Lower lobe of right lung (tissue), 2 donors: ENCODE measurements at regions not wholly inside any gene's neighbourhood (a gene's known extent, or its start where the extent isn't known, plus 50 kb on each side); places are given as distances from the start of the nearest gene placed in this dataset.
"Not testable (repeated sequence)": the region's sequence is repeated elsewhere in the genome, so short reads cannot be mapped to it uniquely, and the experiment has no call there.

Experiments used
- ATAC-seq, 2 donors: fragments of 200-7000 bp; cut with Tn5 transposase; one replicate each; pipeline ENCODE4 v1.9.1; 2020 to 2022; ENCODE audit warnings: mild to moderate bottlenecking in 2 of 2, moderate library complexity in 2 of 2
- DNase-seq: peaks from one replicate; pipeline ENCODE4 v3.0.0-alpha.2; 2020
- H3K27ac ChIP-seq: fragments of 200-600 bp; one replicate; pipeline ENCODE4 v1.8.0; 2022
- H3K27me3 ChIP-seq: fragments of 200-600 bp; one replicate; pipeline ENCODE4 v1.8.0; 2022; ENCODE audit warnings: low read depth
- H3K36me3 ChIP-seq: fragments of 200-600 bp; one replicate; pipeline ENCODE4 v1.8.0; 2022; ENCODE audit warnings: mild to moderate bottlenecking
- H3K4me1 ChIP-seq: fragments of 200-600 bp; one replicate; pipeline ENCODE4 v1.8.0; 2022
- H3K4me3 ChIP-seq: fragments of 200-600 bp; one replicate; pipeline ENCODE4 v1.8.0; 2022; ENCODE audit warnings: mild to moderate bottlenecking
- H3K9me3 ChIP-seq: fragments of 200-600 bp; one replicate; pipeline ENCODE4 v1.8.0; 2022
- intact Hi-C: fragments of 100-400 bp; cut with DNase I; formaldehyde crosslinking; loops from one replicate; pipeline ENCODE4 v1.11.0; 2022
- TF ChIP-seq, protein P1 (sequence below): fragments of 200-600 bp; IDR thresholded peaks from one replicate; pipeline ENCODE4 v1.8.0; 2022; ENCODE audit warnings: antibody characterized with exemption, mild to moderate bottlenecking
- donor health status: DM: no; HTN: yes; CAD: no; lungs with severe emphysema.

GRCh38 chr7:66490979-66491378, 137.7 kb upstream of the KCTD7 start:
- H3K27me3 ChIP-seq, intact Hi-C loops, H3K27ac ChIP-seq, DNase-seq, H3K4me3 ChIP-seq, H3K36me3 ChIP-seq, H3K9me3 ChIP-seq, ATAC-seq: not testable (repeated sequence)
- H3K4me1 ChIP-seq: peaks cover 18% of the 10 kb centered on the region

DNA sequence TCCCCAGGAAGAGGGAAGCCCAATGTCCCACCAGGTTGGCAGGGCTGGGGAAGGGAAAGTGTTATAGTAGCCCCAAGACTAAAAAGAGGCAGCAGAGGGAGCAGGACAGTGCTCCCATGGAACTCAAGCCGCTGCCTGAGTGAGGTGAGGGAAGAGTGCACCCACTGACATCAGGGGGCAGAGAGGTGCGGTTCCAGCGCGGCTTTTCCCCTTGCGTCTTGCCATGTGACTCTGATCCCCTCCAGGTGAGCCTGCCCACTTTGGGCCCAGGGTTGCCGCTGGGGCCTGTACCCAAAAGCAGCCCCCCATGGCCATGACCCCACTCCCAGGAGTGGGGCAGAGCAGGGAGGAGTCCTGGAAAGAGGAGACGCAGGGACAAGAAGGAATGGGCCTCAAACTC, 136.3 kb upstream of the KCTD7 start:
- intact Hi-C loops, H3K36me3 ChIP-seq, H3K9me3 ChIP-seq, DNase-seq, ATAC-seq, H3K27me3 ChIP-seq: not testable (repeated sequence)
- Histone ChIP-seq H3K4me1 (peaks cover 18% of the 10 kb centered on the region), H3K27ac (peak overlapping the region; percentile 98), H3K4me3 (peak overlapping the region; percentile 82)

GRCh38 chr7:66493235-66494205, 135.2 kb upstream of the KCTD7 start:
- H3K27me3 ChIP-seq: no peaks in the 10 kb centered on the region
- H3K9me3 ChIP-seq: no peaks in the 10 kb centered on the region
- peak overlapping the region; percentile 82 for H3K4me3 ChIP-seq
- peak; percentile 99 for DNase-seq
- no peaks in the 10 kb centered on the region for H3K36me3 ChIP-seq
- peak overlapping the region; percentile 98 for H3K27ac ChIP-seq
- intact Hi-C loops: no loop called here
- TF ChIP-seq, protein P1, sequence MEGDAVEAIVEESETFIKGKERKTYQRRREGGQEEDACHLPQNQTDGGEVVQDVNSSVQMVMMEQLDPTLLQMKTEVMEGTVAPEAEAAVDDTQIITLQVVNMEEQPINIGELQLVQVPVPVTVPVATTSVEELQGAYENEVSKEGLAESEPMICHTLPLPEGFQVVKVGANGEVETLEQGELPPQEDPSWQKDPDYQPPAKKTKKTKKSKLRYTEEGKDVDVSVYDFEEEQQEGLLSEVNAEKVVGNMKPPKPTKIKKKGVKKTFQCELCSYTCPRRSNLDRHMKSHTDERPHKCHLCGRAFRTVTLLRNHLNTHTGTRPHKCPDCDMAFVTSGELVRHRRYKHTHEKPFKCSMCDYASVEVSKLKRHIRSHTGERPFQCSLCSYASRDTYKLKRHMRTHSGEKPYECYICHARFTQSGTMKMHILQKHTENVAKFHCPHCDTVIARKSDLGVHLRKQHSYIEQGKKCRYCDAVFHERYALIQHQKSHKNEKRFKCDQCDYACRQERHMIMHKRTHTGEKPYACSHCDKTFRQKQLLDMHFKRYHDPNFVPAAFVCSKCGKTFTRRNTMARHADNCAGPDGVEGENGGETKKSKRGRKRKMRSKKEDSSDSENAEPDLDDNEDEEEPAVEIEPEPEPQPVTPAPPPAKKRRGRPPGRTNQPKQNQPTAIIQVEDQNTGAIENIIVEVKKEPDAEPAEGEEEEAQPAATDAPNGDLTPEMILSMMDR: peak; percentile 33
- H3K4me1 ChIP-seq: peaks cover 18% of the 10 kb centered on the region
- ATAC-seq: peak; percentile 99

- Histone ChIP-seq H3K9me3 (no peaks in the 10 kb centered on the region), H3K4me3 (no peak overlapping the region), H3K36me3 (no peaks in the 10 kb centered on the region), H3K27me3 (no peaks in the 10 kb centered on the region), H3K27ac (no peak overlapping the region), H3K4me1 (peaks cover 15% of the 10 kb centered on the region)
- ATAC-seq (no peak), DNase-seq (no peak)
- TF ChIP-seq, protein P1: no peak
- intact Hi-C loops: no loop called here
Observed at GRCh38 chr7:66497346-66497745, 131.3 kb upstream of the KCTD7 start.

DNA sequence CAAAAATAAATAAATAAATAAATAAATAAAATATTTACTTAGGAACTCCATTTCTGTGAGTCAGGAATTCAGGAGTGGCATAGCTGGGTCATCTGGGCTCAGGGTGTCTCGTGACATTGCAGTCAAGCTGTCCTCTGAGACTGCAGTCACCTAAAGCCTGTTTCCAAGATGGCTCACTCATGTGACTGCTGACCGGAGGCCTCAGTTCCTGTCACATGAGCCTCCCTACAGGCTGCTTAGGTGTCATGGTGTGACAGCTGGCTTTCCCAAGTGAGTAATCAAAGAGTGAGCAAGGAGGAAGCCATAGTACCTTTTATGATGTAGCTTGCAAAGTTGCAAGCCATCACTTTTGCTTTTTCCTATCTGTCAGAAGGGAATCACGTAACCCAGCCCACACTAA, 128.6 kb upstream of the KCTD7 start:
- intact Hi-C loops: no loop called here
- Histone ChIP-seq H3K36me3 (no peaks in the 10 kb centered on the region), H3K4me3 (no peak overlapping the region), H3K4me1 (no peaks in the 10 kb centered on the region), H3K27ac (no peak overlapping the region), H3K9me3 (no peaks in the 10 kb centered on the region), H3K27me3 (peaks cover 4% of the 10 kb centered on the region)
- ATAC-seq: no peak
- TF ChIP-seq, protein P1: no peak
- DNase-seq: no peak

GRCh38 chr7:66502230-66503035, 126.2 kb upstream of the KCTD7 start:
- TF ChIP-seq, protein P1: no peak
- Histone ChIP-seq H3K9me3 (no peaks in the 10 kb centered on the region), H3K27me3 (peaks cover 26% of the 10 kb centered on the region), H3K4me3 (no peak overlapping the region), H3K4me1 (peaks cover 4% of the 10 kb centered on the region), H3K36me3 (no peaks in the 10 kb centered on the region), H3K27ac (no peak overlapping the region)
- ATAC-seq (no peak), DNase-seq (no peak)
- intact Hi-C loops: no loop called here
